Chondrocyte (in vitro differentiated cells): ENCODE measurements at regions not wholly inside any gene's neighbourhood (a gene's known extent, or its start where the extent isn't known, plus 50 kb on each side); places are given as distances from the start of the nearest gene placed in this dataset.

Experiments used
- DNase-seq: peaks from one replicate; pipeline ENCODE4 v3.0.0; 2021; ENCODE audit warnings: mixed read lengths, low spot score
- H3K27ac Mint-ChIP-seq: one replicate; pipeline ENCODE4 v1.8.0; 2021; ENCODE audit warnings: mild to moderate bottlenecking, moderate library complexity, mixed read lengths; ENCODE audit not compliant: unreplicated experiment
- H3K27me3 Mint-ChIP-seq: 2 replicates; pipeline ENCODE4 v1.8.0; 2021; ENCODE audit warnings: low read depth, mixed read lengths
- H3K36me3 Mint-ChIP-seq: 2 replicates; pipeline ENCODE4 v1.8.0; 2021; ENCODE audit warnings: low read depth, mixed read lengths
- H3K4me1 Mint-ChIP-seq: 2 replicates; pipeline ENCODE4 v1.8.0; 2021; ENCODE audit warnings: low read depth, mild to moderate bottlenecking, mixed read lengths
- H3K4me3 Mint-ChIP-seq: one replicate; pipeline ENCODE4 v1.8.0; 2021; ENCODE audit warnings: mild to moderate bottlenecking, moderate library complexity, mixed read lengths; ENCODE audit not compliant: unreplicated experiment
- H3K9me3 Mint-ChIP-seq: 2 replicates; pipeline ENCODE4 v1.8.0; 2021; ENCODE audit warnings: low read depth, mixed read lengths
- TF ChIP-seq, protein P1 (sequence below): fragments of 200-600 bp; sonication (generic); IDR thresholded peaks from 2 replicates; pipeline ENCODE4 v1.5.0; 2021; ENCODE audit warnings: antibody characterized with exemption, mild to moderate bottlenecking, moderate library complexity

GRCh38 chr14:85085981-85086380 lies 444.0 kb upstream of the FLRT2 start:
- TF ChIP-seq, protein P1, sequence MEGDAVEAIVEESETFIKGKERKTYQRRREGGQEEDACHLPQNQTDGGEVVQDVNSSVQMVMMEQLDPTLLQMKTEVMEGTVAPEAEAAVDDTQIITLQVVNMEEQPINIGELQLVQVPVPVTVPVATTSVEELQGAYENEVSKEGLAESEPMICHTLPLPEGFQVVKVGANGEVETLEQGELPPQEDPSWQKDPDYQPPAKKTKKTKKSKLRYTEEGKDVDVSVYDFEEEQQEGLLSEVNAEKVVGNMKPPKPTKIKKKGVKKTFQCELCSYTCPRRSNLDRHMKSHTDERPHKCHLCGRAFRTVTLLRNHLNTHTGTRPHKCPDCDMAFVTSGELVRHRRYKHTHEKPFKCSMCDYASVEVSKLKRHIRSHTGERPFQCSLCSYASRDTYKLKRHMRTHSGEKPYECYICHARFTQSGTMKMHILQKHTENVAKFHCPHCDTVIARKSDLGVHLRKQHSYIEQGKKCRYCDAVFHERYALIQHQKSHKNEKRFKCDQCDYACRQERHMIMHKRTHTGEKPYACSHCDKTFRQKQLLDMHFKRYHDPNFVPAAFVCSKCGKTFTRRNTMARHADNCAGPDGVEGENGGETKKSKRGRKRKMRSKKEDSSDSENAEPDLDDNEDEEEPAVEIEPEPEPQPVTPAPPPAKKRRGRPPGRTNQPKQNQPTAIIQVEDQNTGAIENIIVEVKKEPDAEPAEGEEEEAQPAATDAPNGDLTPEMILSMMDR = no peak
- H3K9me3 Mint-ChIP-seq = no peaks in the 10 kb centered on the region
- no peaks in the 10 kb centered on the region for H3K36me3 Mint-ChIP-seq
- peaks cover 30% of the 10 kb centered on the region for H3K4me1 Mint-ChIP-seq
- no peaks in the 10 kb centered on the region for H3K27me3 Mint-ChIP-seq
- H3K4me3 Mint-ChIP-seq = no peak overlapping the region
- H3K27ac Mint-ChIP-seq = peak overlapping the region; percentile 52
- DNase-seq = no peak

GRCh38 chr14:85087201-85087600 lies 442.7 kb upstream of the FLRT2 start:
- H3K4me3 Mint-ChIP-seq = no peak overlapping the region
- TF ChIP-seq, protein P1 = no peak

DNA sequence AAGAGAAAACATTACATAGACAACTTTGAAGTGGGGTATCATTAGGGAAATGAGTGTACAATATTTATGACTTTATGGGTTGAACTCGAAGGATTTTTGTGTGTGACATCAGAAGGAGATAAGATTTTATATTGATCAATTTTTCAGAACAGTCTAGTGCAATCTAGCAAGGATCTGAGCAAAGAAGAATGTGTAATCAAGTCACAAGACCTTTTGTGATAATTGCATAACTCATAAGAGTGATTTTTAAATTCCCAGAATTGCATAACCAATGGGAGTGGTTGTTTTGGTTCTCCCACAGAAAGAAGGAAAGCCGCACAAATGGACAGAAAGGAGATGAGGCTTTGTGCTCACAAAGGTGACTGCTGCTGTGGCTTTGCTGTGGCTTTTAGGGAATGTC lies 441.8 kb upstream of the FLRT2 start:
- H3K4me1 Mint-ChIP-seq = peaks cover 41% of the 10 kb centered on the region
- DNase-seq = no peak
- H3K27me3 Mint-ChIP-seq = no peaks in the 10 kb centered on the region

More at GRCh38 chr14:85087201-85087600, 442.7 kb upstream of the FLRT2 start:
- Mint-ChIP-seq H3K36me3 (no peaks in the 10 kb centered on the region), H3K9me3 (no peaks in the 10 kb centered on the region), H3K27ac (peak overlapping the region; percentile 85), H3K4me1 (peaks cover 37% of the 10 kb centered on the region), H3K27me3 (no peaks in the 10 kb centered on the region)
- no peak for DNase-seq

DNA sequence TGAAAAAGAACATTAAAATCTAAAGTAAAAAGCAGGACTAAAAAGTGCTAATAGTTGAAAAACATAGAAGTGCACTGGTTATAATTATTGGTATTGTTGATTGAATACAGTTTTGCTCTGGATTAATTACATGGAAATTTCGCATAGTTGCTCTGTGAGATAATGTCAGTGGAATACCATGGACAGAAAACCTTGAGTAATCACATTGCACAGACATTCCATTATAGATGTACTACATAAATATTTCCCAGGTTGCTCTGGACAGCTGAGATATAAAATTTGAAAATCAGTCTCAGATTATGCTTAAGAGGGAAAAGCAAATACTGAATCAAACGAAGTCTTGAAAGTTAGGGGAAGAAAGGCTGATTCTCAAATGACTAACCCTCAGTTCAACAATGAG lies 439.3 kb upstream of the FLRT2 start:
- no peaks in the 10 kb centered on the region for H3K36me3 Mint-ChIP-seq
- H3K27ac Mint-ChIP-seq = peak overlapping the region; percentile 20
- peaks cover 62% of the 10 kb centered on the region for H3K4me1 Mint-ChIP-seq
- TF ChIP-seq, protein P1 = no peak
- no peak overlapping the region for H3K4me3 Mint-ChIP-seq
- DNase-seq = no peak
- H3K27me3 Mint-ChIP-seq = no peaks in the 10 kb centered on the region
- no peaks in the 10 kb centered on the region for H3K9me3 Mint-ChIP-seq

More for the DNA sequence above, 441.8 kb upstream of the FLRT2 start:
- H3K27ac Mint-ChIP-seq = no peak overlapping the region
- TF ChIP-seq, protein P1 = no peak
- no peak overlapping the region for H3K4me3 Mint-ChIP-seq
- H3K36me3 Mint-ChIP-seq = no peaks in the 10 kb centered on the region
- H3K9me3 Mint-ChIP-seq = no peaks in the 10 kb centered on the region

GRCh38 chr14:85093631-85094330 lies 436.2 kb upstream of the FLRT2 start:
- H3K27ac Mint-ChIP-seq = peak overlapping the region; percentile 82
- DNase-seq = no peak
- peaks cover 52% of the 10 kb centered on the region for H3K4me1 Mint-ChIP-seq
- no peaks in the 10 kb centered on the region for H3K9me3 Mint-ChIP-seq
- TF ChIP-seq, protein P1 = no peak
- H3K36me3 Mint-ChIP-seq = no peaks in the 10 kb centered on the region
- H3K4me3 Mint-ChIP-seq = no peak overlapping the region
- no peaks in the 10 kb centered on the region for H3K27me3 Mint-ChIP-seq
